ENCODE measurements at regions not wholly inside any gene's neighbourhood (a gene's known extent, or its start where the extent isn't known, plus 50 kb on each side); places are given as distances from the start of the nearest gene placed in this dataset.

GRCh38 chr5:112684121-112684520 lies 53.6 kb upstream of the APC start:
- TF ChIP-seq CTCF (IDR thresholded peaks at IDR 0.05) = no peak
- TF ChIP-seq POLR2A (IDR thresholded peaks at IDR 0.05) = no peak
